Transverse colon (tissue), 4 donors: ENCODE measurements at regions not wholly inside any gene's neighbourhood (a gene's known extent, or its start where the extent isn't known, plus 50 kb on each side); places are given as distances from the start of the nearest gene placed in this dataset.
"Not testable (repeated sequence)": the region's sequence is repeated elsewhere in the genome, so short reads cannot be mapped to it uniquely, and the experiment has no call there.

ENCODE experiments used
- DNase-seq: peaks from one replicate; pipeline ENCODE4 v3.0.0-alpha.2; 2019
- H3K27ac ChIP-seq, 4 donors: fragments of 200-600 bp; sonication (generic); 2 replicates each; pipeline ENCODE4 v1.5.1; 2016 to 2018; ENCODE audit warnings: inconsistent platforms in 4 of 4
- H3K27me3 ChIP-seq: fragments of 200-600 bp; sonication (generic); 2 replicates; pipeline ENCODE4 v1.5.1; 2017; ENCODE audit warnings: inconsistent platforms
- H3K36me3 ChIP-seq, 4 donors: fragments of 200-600 bp; sonication (generic); 2 replicates each; pipeline ENCODE4 v1.5.1; 2017 to 2019; ENCODE audit warnings: inconsistent platforms in 4 of 4
- H3K4me1 ChIP-seq, 4 donors: fragments of 200-600 bp; sonication (generic); 2 replicates each; pipeline ENCODE4 v1.5.1; 2017 to 2020; ENCODE audit warnings: inconsistent platforms in 4 of 4
- H3K4me3 ChIP-seq, 4 donors: fragments of 200-600 bp; sonication (generic); 1 replicate in 1 of 4; 2 replicates in 3 of 4; pipeline versions ENCODE4 v1.5.1 to v1.6.1; 2017 to 2019; ENCODE audit warnings: inconsistent platforms in 4 of 4
- H3K9me3 ChIP-seq, 2 donors: fragments of 200-600 bp; sonication (generic); 2 replicates each; pipeline ENCODE4 v1.5.1; 2017 to 2019; ENCODE audit warnings: inconsistent platforms in 2 of 2
- CTCF ChIP-seq, 5 experiments: fragments of 200-600 bp in 3 of 5; fragments of 450-650 bp in 2 of 5; sonication (generic) in 3 of 5; IDR thresholded peaks; 1 replicate in 2 of 5; 2 replicates in 3 of 5; pipeline ENCODE4 v1.5.1; 2016 to 2017; ENCODE audit warnings: antibody characterized with exemption in 5 of 5, inconsistent platforms in 3 of 5, mild to moderate bottlenecking in 2 of 5, moderate library complexity in 1 of 5
- EP300 ChIP-seq: sonication (generic); formaldehyde crosslinking; IDR thresholded peaks from one replicate; pipeline ENCODE4 v1.6.1; 2017; ENCODE audit warnings: antibody characterized with exemption, low read depth
- POLR2A ChIP-seq: fragments of 450-650 bp; IDR thresholded peaks from one replicate; pipeline ENCODE4 v1.6.1; 2016; ENCODE audit warnings: antibody characterized with exemption, mild to moderate bottlenecking, moderate library complexity
- POLR2AphosphoS5 ChIP-seq, 3 donors: sonication (generic); formaldehyde crosslinking; IDR thresholded peaks; one replicate each; pipeline ENCODE4 v1.6.1; 2016; ENCODE audit warnings: antibody characterized with exemption in 3 of 3
- WGBS, 2 donors: methylation state at CpG; one replicate each; pipeline ENCODE4 v1.1.5; 2018; ENCODE audit warnings: low coverage in 1 of 2; 5-methylcytosine and 5-hydroxymethylcytosine counted together
- in situ Hi-C, 4 donors: fragments of 200-750 bp; cut with MboI; loops; one replicate each; pipeline versions ENCODE4 v1.15.0 to v1.15.1; 2017; ENCODE audit warnings: low sequenced_read_pairs in 3 of 4, low pct_ligation_motif_present in 1 of 4, low pct_unique_long_range_greater_than_20kb in 1 of 4
- intact Hi-C: fragments of 100-400 bp; cut with DNase I; formaldehyde crosslinking; loops from one replicate; pipeline ENCODE4 v1.15.1; 2023; ENCODE audit warnings: low total_unique reads

GRCh38 chr18:51491678-51492372, 294.3 kb upstream of the MEX3C start:
- WGBS, 2 donors: 81 to 100% methylated on average over 1 to 4 of the region's 4 CpGs

GRCh38 chr18:51498085-51498855, 300.8 kb upstream of the MEX3C start:
- H3K36me3 ChIP-seq: no peaks in the 10 kb centered on the region
- no peaks in the 10 kb centered on the region for H3K4me1 ChIP-seq
- no peak for DNase-seq
- no peak overlapping the region for H3K4me3 ChIP-seq
- 62 to 64% methylated on average over 4 of the region's 4 CpGs for WGBS, 2 donors
- no peaks in the 10 kb centered on the region for H3K27me3 ChIP-seq
- H3K9me3 ChIP-seq: no peaks in the 10 kb centered on the region
- in situ Hi-C loops: no loop called here
- intact Hi-C loops: no loop called here
- no peak overlapping the region for H3K27ac ChIP-seq
- TF ChIP-seq EP300 (no peak), CTCF (IDR thresholded peaks at IDR 0.05) (no peak), POLR2A (no peak)

More at GRCh38 chr18:51491678-51492372, 294.3 kb upstream of the MEX3C start:
- in situ Hi-C loops: no loop called here
- H3K27ac ChIP-seq: no peak overlapping the region
- H3K9me3 ChIP-seq: no peaks in the 10 kb centered on the region
- H3K4me3 ChIP-seq: no peak overlapping the region
- H3K36me3 ChIP-seq: no peaks in the 10 kb centered on the region
- DNase-seq: no peak
- H3K27me3 ChIP-seq: no peaks in the 10 kb centered on the region
- TF ChIP-seq POLR2A: no peak
- TF ChIP-seq CTCF (IDR thresholded peaks at IDR 0.05): no peak
- TF ChIP-seq POLR2AphosphoS5 (IDR thresholded peaks at IDR 0.05): no peak
- no peak for TF ChIP-seq EP300
- no peaks in the 10 kb centered on the region for H3K4me1 ChIP-seq
- intact Hi-C loops: no loop called here

- no peak overlapping the region for H3K27ac ChIP-seq
- H3K36me3 ChIP-seq: no peaks in the 10 kb centered on the region
- no peaks in the 10 kb centered on the region for H3K4me1 ChIP-seq
- intact Hi-C loops: loop anchor here (10.0 kb wide), 1 partner anchor 761 kb away; no protein-coding TSS in a partner anchor
- H3K4me3 ChIP-seq: no peak overlapping the region
- no peaks in the 10 kb centered on the region for H3K9me3 ChIP-seq
- no peak for TF ChIP-seq EP300
- TF ChIP-seq CTCF (IDR thresholded peaks at IDR 0.05): no peak
- TF ChIP-seq POLR2A: no peak
- no peak for TF ChIP-seq POLR2AphosphoS5 (IDR thresholded peaks at IDR 0.05)
- in situ Hi-C loops: no loop called here
- no peak for DNase-seq
- no peaks in the 10 kb centered on the region for H3K27me3 ChIP-seq
Measured at GRCh38 chr18:51503351-51503750, 305.9 kb upstream of the MEX3C start.

GRCh38 chr18:51506811-51507210, 309.3 kb upstream of the MEX3C start:
- 71 to 79% methylated on average over 3 of the region's 3 CpGs for WGBS, 2 donors
- H3K4me3 ChIP-seq: no peak overlapping the region
- no peak for DNase-seq
- H3K9me3 ChIP-seq: no peaks in the 10 kb centered on the region
- no peaks in the 10 kb centered on the region for H3K36me3 ChIP-seq
- no peak for TF ChIP-seq POLR2AphosphoS5 (IDR thresholded peaks at IDR 0.05)
- no peak for TF ChIP-seq CTCF (IDR thresholded peaks at IDR 0.05)
- no peak for TF ChIP-seq POLR2A
- no peak for TF ChIP-seq EP300
- no peaks in the 10 kb centered on the region for H3K4me1 ChIP-seq
- in situ Hi-C loops (no loop called here), intact Hi-C loops (loop anchor here (10.0 kb wide), 1 partner anchor 758 kb away; no protein-coding TSS in a partner anchor)
- no peak overlapping the region for H3K27ac ChIP-seq
- H3K27me3 ChIP-seq: no peaks in the 10 kb centered on the region

- 81 to 90% methylated on average over 7 of the region's 7 CpGs for WGBS, 2 donors
- DNase-seq, H3K4me1 ChIP-seq, H3K27ac ChIP-seq, H3K4me3 ChIP-seq, H3K27me3 ChIP-seq, H3K36me3 ChIP-seq, H3K9me3 ChIP-seq, in situ Hi-C loops: not testable (repeated sequence)
- intact Hi-C loops: loop anchor here (10.0 kb wide), 1 partner anchor 756 kb away; no protein-coding TSS in a partner anchor
Measured at GRCh38 chr18:51508410-51508809, 310.9 kb upstream of the MEX3C start.
